HG02943 (cell line): ENCODE measurements at regions not wholly inside any gene's neighbourhood (a gene's known extent, or its start where the extent isn't known, plus 50 kb on each side); places are given as distances from the start of the nearest gene placed in this dataset.

ENCODE experiments used
- ATAC-seq: cut with Tn5 transposase; IDR thresholded peaks from one replicate; pipeline ENCODE4 v1.9.1; 2021; ENCODE audit warnings: mild to moderate bottlenecking, low read depth, moderate library complexity; ENCODE audit not compliant: unreplicated experiment

- ATAC-seq: no peak
Measured at GRCh38 chr1:163781146-163781545, 459.4 kb downstream of the NUF2 start.

- no peak for ATAC-seq
Measured at GRCh38 chr1:163785868-163786405, 464.2 kb downstream of the NUF2 start.

- ATAC-seq: no peak
Measured at GRCh38 chr1:163789911-163790310, 468.2 kb downstream of the NUF2 start.

GRCh38 chr1:163794551-163794950, 472.8 kb downstream of the NUF2 start:
- no peak for ATAC-seq

GRCh38 chr1:163796394-163796821, 474.7 kb downstream of the NUF2 start:
- ATAC-seq: no peak

GRCh38 chr1:163797816-163798215, 476.1 kb downstream of the NUF2 start:
- ATAC-seq: no peak

- ATAC-seq: no peak
Measured at GRCh38 chr1:163799190-163799805, 477.5 kb downstream of the NUF2 start.

- no peak for ATAC-seq
Measured at GRCh38 chr1:163807331-163808049, 485.7 kb downstream of the NUF2 start.

GRCh38 chr1:163813251-163813650, 491.5 kb downstream of the NUF2 start:
- ATAC-seq: no peak

GRCh38 chr1:163820226-163820625, 498.5 kb downstream of the NUF2 start:
- no peak for ATAC-seq

GRCh38 chr1:163820766-163821165, 499.0 kb downstream of the NUF2 start:
- no peak for ATAC-seq

GRCh38 chr1:163821679-163822078, 499.9 kb downstream of the NUF2 start:
- ATAC-seq: no peak

- no peak for ATAC-seq
Measured at GRCh38 chr1:163823017-163823416, 501.3 kb downstream of the NUF2 start.

GRCh38 chr1:163824006-163824405, 502.3 kb downstream of the NUF2 start:
- ATAC-seq: no peak

- ATAC-seq: no peak
Measured at GRCh38 chr1:163824490-163824889, 502.7 kb downstream of the NUF2 start.

GRCh38 chr1:163826500-163826899, 504.7 kb downstream of the NUF2 start:
- no peak for ATAC-seq

- ATAC-seq: no peak
Measured at GRCh38 chr1:163834778-163835177, 513.0 kb downstream of the NUF2 start.

- no peak for ATAC-seq
Measured at GRCh38 chr1:163836481-163836880, 514.7 kb downstream of the NUF2 start.

- no peak for ATAC-seq
Measured at GRCh38 chr1:163837206-163837605, 515.5 kb downstream of the NUF2 start.

- ATAC-seq: no peak
Measured at GRCh38 chr1:163842571-163842970, 520.8 kb downstream of the NUF2 start.

GRCh38 chr1:163844459-163844858, 522.7 kb downstream of the NUF2 start:
- no peak for ATAC-seq

GRCh38 chr1:163845279-163845678, 523.5 kb downstream of the NUF2 start:
- ATAC-seq: no peak
